ENCODE measurements at regions not wholly inside any gene's neighbourhood (a gene's known extent, or its start where the extent isn't known, plus 50 kb on each side); places are given as distances from the start of the nearest gene placed in this dataset.

GRCh38 chr4:82124932-82125786, 248.6 kb downstream of the HNRNPD start:
- Histone ChIP-seq H4K5ac (ENCODE audit: insufficient read length, low read depth, low read length) (no peak overlapping the region), H2BK20ac (ENCODE audit: low read length) (0 out of 2 replicates have a peak overlapping the region, but pooled peaks have one; percentile 37), H3K18ac (ENCODE audit: extremely low read depth, low read length) (no peak overlapping the region), H3K79me1 (ENCODE audit: low read depth, low read length) (no peaks in the 10 kb centered on the region), H4K8ac (ENCODE audit: extremely low read depth, insufficient read depth, low read length) (no peak overlapping the region), H3K27me3 (replicated peaks in 1 of 4; ENCODE audit: control insufficient read depth in 3 of 4, extremely low read depth in 1 of 4, insufficient read depth in 3 of 4, low read length in 3 of 4) (no peaks in the 10 kb centered on the region), H2BK15ac (ENCODE audit: low read length) (no peak overlapping the region), H3K9ac (replicated peaks in 1 of 4; ENCODE audit: extremely low read depth in 1 of 4, low read depth in 3 of 4, low read length in 3 of 4) (no peak overlapping the region), H2BK12ac (ENCODE audit: low read depth, low read length) (no peak overlapping the region), H3K23me2 (ENCODE audit: low read depth, low read length) (no peaks in the 10 kb centered on the region), H2BK5ac (ENCODE audit: low read depth, low read length) (no peak overlapping the region), H3K4me1 (replicated peaks in 1 of 4; ENCODE audit: control insufficient read depth in 3 of 4, insufficient read depth in 4 of 4, low read length in 3 of 4) (no peaks in the 10 kb centered on the region), H2AFZ (ENCODE audit: low read length) (peak overlapping the region; percentile 14; the same call in 1 of the 2 replicates), H3K4me3 (ENCODE audit: extremely low read depth in 1 of 4, insufficient read depth in 2 of 4, low read depth in 3 of 4, low read length in 4 of 4) (no peak overlapping the region), H3K14ac (ENCODE audit: insufficient read length) (no peak overlapping the region), H3K56ac (replicated peaks; ENCODE audit: insufficient read length, low read depth, low read length) (no peak overlapping the region), H2AK5ac (ENCODE audit: low read depth, low read length) (no peak overlapping the region), H3K4ac (replicated peaks; ENCODE audit: insufficient read length, low read depth, low read length) (no peak overlapping the region), H4K91ac (replicated peaks; ENCODE audit: insufficient read length, low read length) (no peak overlapping the region), H4K20me1 (replicated peaks in 1 of 2; ENCODE audit: control insufficient read depth in 1 of 2, insufficient read depth in 2 of 2, low read length in 2 of 2) (no peaks in the 10 kb centered on the region), H3K79me2 (ENCODE audit: control insufficient read depth in 1 of 2, insufficient read depth in 2 of 2, low read length in 2 of 2) (no peaks in the 10 kb centered on the region), H3K9me3 (ENCODE audit: insufficient read depth in 2 of 2, low read depth in 1 of 2, low read length in 1 of 2) (no peaks in the 10 kb centered on the region), H3K4me2 (ENCODE audit: insufficient read depth in 1 of 2, low read depth in 2 of 2, low read length in 2 of 2) (no peak overlapping the region), H2BK120ac (replicated peaks; ENCODE audit: low read depth, low read length) (no peak overlapping the region), H3K36me3 (ENCODE audit: control insufficient read depth in 2 of 4, insufficient read depth in 4 of 4, low read length in 3 of 4) (no peaks in the 10 kb centered on the region), H3K23ac (ENCODE audit: insufficient read length) (no peak overlapping the region), H3K27ac (ENCODE audit: low read depth, low read length) (no peak overlapping the region)
- DNase-seq (ENCODE audit: low read depth in 1 of 2, low spot score in 2 of 2) (no peak), FAIRE-seq (no peak)
- POLR2A ChIA-PET (ENCODE audit: partially characterized antibody) = no interaction called here
- TF ChIP-seq SIX5 (IDR thresholded peaks at IDR 0.05; ENCODE audit: low read depth, low read length) (no peak), CHD2 (IDR thresholded peaks at IDR 0.05; ENCODE audit: low read length) (no peak), RNF2 (IDR thresholded peaks at IDR 0.05; ENCODE audit: borderline replicate concordance, low read depth, low read length, missing control alignments, poor library complexity, severe bottlenecking) (no peak), RFX5 (IDR thresholded peaks at IDR 0.05; ENCODE audit: borderline replicate concordance, low read depth, low read length) (no peak), GABPA (IDR thresholded peaks at IDR 0.05; ENCODE audit: borderline replicate concordance, insufficient read depth, low read length) (no peak), KDM5A (IDR thresholded peaks at IDR 0.05; ENCODE audit: low read length) (no peak), SP4 (IDR thresholded peaks at IDR 0.05; ENCODE audit: low read length) (no peak), JUN (IDR thresholded peaks at IDR 0.05; ENCODE audit: low read depth, low read length) (no peak), HDAC6 (IDR thresholded peaks at IDR 0.05; ENCODE audit: low read depth, low read length) (no peak), SAP30 (IDR thresholded peaks at IDR 0.05; ENCODE audit: insufficient read depth, insufficient replicate concordance, low read length) (no peak), JUND (IDR thresholded peaks at IDR 0.05; ENCODE audit: low read length) (no peak)
- WGBS, 2 experiments (ENCODE audit: extremely low coverage in 1 of 2, insufficient coverage in 1 of 2, insufficient read length in 1 of 2, insufficient replicate concordance in 2 of 2, low coverage in 1 of 2, low lambda C conversion rate in 2 of 2, missing lambda C conversion rate in 1 of 2) = 90% methylated on average over 7 of the region's 7 CpGs; no CpG with 5 or more reads in 1 of the 2 experiments
- CTCF ChIA-PET (ENCODE audit: partially characterized antibody) = interaction anchor here (0.9 to 1.9 kb wide), 4 partner anchors 15 to 144 kb away, joined by 3 to 5 read pairs (median 4); no protein-coding TSS in a partner anchor

Data from H1 (cell line).